ENCODE measurements at regions not wholly inside any gene's neighbourhood (a gene's known extent, or its start where the extent isn't known, plus 50 kb on each side); places are given as distances from the start of the nearest gene placed in this dataset.

- TF ChIP-seq PAXIP1 (CRISPR knock-in tag; conservative IDR thresholded peaks at IDR 0.05) (peak; percentile 42; the same call in 1 of the 2 replicates), ZNF224 (CRISPR knock-in tag; IDR thresholded peaks at IDR 0.05) (no peak), POLR2A (IDR thresholded peaks at IDR 0.05; ENCODE audit: insufficient read depth in 1 of 2, low read depth in 2 of 2, low read length in 2 of 2) (0 out of 4 replicates have a peak, but pooled peaks of 1 of the 2 experiments have one; percentile 20), ZNF646 (CRISPR knock-in tag; IDR thresholded peaks at IDR 0.05) (peak; percentile 42; the same call in 1 of the 2 replicates), RXRB (CRISPR knock-in tag; IDR thresholded peaks at IDR 0.05; ENCODE audit: borderline replicate concordance) (no peak), HNF4A (CRISPR knock-in tag; IDR thresholded peaks at IDR 0.05) (peak; percentile 51), MTERF4 (CRISPR knock-in tag; IDR thresholded peaks at IDR 0.05) (0 out of 2 replicates have a peak, but pooled peaks have one; percentile 42), ZNF354B (CRISPR knock-in tag; IDR thresholded peaks at IDR 0.05) (no peak), ZNF709 (CRISPR knock-in tag; IDR thresholded peaks at IDR 0.05) (peak; percentile 64; the same call in 1 of the 2 replicates), ZNF232 (CRISPR knock-in tag; IDR thresholded peaks at IDR 0.05; ENCODE audit: borderline replicate concordance) (no peak)
These were observed 258.7 kb downstream of the SEC14L1 start (continued) for GRCh38 chr17:77399319-77399957.

All from HepG2 (cell line).